T-helper 2 cell treated with Interferon-gamma antibody and Interleukin-4, amounts not matched to agents 5 μg/mL and 100 μg/mL, for 36 hours (primary cell): ENCODE measurements at regions not wholly inside any gene's neighbourhood (a gene's known extent, or its start where the extent isn't known, plus 50 kb on each side); places are given as distances from the start of the nearest gene placed in this dataset.

ENCODE experiments used
- DNase-seq: peaks from one replicate; pipeline ENCODE4 v3.0.0; 2021; ENCODE audit warnings: low spot score
- H3K27ac Mint-ChIP-seq: one replicate; pipeline ENCODE4 v1.8.0; 2021; ENCODE audit warnings: mild to moderate bottlenecking, mixed read lengths
- H3K27me3 Mint-ChIP-seq: one replicate; pipeline ENCODE4 v1.8.0; 2021; ENCODE audit warnings: low read depth, mixed read lengths
- H3K36me3 Mint-ChIP-seq: one replicate; pipeline ENCODE4 v1.8.0; 2021; ENCODE audit warnings: low read depth, mixed read lengths
- H3K4me1 Mint-ChIP-seq: one replicate; pipeline ENCODE4 v1.8.0; 2021; ENCODE audit warnings: low read depth, mixed read lengths
- H3K4me3 Mint-ChIP-seq: one replicate; pipeline ENCODE4 v1.8.0; 2022; ENCODE audit warnings: mild to moderate bottlenecking, moderate library complexity, mixed read lengths
- H3K9me3 Mint-ChIP-seq: one replicate; pipeline ENCODE4 v1.8.0; 2021; ENCODE audit warnings: mixed read lengths

DNA sequence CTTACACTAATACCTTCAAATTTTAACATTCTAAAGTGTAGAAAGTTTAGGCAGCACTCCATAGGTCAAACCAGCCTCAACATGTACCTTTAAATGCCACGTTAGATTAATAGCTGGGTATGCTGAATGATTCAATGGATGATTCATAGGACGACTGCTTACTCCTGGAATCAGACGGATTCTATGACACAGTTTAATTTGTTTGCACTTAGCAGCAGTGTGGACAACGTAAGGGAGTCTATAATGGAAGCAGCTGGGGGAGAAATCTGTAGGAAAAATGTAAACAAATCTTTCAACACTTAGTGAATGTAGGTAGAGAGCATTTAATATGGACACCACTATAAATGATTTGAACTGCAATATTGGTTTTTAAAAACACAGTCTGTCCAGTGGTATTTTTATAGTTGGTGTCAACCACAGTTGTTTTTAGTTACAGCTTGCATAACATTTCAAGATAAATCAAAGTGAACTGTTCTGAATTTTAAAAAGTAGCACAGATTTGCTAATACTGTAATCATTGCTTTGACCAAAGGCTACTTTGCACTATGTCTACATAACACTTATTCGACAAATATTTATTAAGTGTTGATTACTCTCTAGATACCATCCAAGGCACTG, 701.5 kb upstream of the MEF2C start:
- no peak for DNase-seq
- Mint-ChIP-seq H3K4me3 (no peak overlapping the region), H3K27ac (no peak overlapping the region), H3K36me3 (no peaks in the 10 kb centered on the region), H3K27me3 (no peaks in the 10 kb centered on the region), H3K4me1 (no peaks in the 10 kb centered on the region), H3K9me3 (no peaks in the 10 kb centered on the region)

DNA sequence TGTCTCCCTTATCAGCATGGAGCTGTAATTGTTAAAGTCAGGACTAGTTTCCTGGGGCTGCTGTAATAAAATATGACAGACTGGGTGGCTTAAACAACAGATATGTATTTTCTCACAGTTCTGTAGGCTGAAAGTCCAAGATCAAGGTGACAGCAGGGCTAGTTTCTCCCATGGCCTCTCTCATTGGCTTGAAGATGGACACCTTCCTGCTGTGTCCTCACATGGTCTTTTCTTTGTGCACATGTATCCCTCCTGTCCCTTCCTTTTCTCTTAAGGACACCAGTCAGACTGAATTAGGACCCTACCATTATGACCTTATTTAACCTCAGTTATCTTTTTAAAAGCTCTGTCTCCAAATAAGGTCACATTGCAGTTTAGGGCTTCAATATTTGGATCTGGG, 700.5 kb upstream of the MEF2C start:
- Mint-ChIP-seq H3K4me1 (no peaks in the 10 kb centered on the region), H3K27ac (no peak overlapping the region), H3K36me3 (no peaks in the 10 kb centered on the region), H3K27me3 (no peaks in the 10 kb centered on the region), H3K4me3 (no peak overlapping the region), H3K9me3 (no peaks in the 10 kb centered on the region)
- no peak for DNase-seq

DNA sequence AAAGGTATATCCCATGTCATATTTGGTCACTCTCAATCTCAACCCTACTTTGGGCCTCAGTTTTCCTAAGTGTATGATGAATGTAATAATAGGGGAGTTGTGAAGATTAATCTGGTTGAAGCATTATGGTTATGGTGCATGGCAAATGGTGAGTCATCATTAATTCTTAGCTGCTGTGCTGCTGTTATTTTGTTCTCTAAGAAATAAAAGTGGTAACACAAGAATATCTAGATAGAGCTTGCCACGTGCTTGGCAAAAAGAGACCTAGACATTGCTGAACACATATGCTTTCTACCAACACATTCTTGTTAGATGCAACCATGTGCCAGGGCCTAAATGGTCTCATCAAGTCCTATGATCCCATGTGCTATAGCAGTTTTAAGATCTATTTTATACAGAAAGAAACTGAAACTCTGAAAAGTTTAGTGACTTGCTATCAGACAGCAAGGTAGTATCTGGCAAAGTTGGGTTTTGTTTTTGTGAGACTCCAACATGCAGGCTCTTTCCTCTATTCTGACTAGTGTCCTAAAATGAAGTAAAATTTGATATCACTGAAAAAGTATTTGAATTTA, 699.9 kb upstream of the MEF2C start:
- no peak for DNase-seq
- Mint-ChIP-seq H3K27me3 (no peaks in the 10 kb centered on the region), H3K9me3 (no peaks in the 10 kb centered on the region), H3K27ac (no peak overlapping the region), H3K36me3 (no peaks in the 10 kb centered on the region), H3K4me3 (no peak overlapping the region), H3K4me1 (no peaks in the 10 kb centered on the region)

DNA sequence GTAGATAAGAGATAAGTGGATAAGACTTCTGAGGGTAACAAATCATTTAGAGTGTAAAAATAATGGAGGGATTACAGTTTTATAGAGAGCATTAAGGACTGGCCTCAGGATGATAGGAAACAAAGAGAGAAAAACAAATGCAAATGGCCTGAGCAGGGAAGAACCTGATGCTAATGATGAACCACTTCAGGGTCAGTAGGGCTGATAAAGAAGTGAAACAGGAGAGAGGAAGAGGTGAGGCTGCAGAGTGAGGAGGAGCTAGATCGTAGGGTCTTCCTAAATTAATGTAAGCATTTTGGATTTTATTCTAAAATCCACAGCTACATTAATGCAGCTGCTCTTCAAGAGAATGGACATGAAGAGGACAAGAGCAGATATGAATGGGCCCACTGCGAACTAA, 698.0 kb upstream of the MEF2C start:
- Mint-ChIP-seq H3K9me3 (no peaks in the 10 kb centered on the region), H3K27me3 (no peaks in the 10 kb centered on the region), H3K36me3 (no peaks in the 10 kb centered on the region), H3K27ac (no peak overlapping the region), H3K4me3 (no peak overlapping the region), H3K4me1 (no peaks in the 10 kb centered on the region)
- no peak for DNase-seq

DNA sequence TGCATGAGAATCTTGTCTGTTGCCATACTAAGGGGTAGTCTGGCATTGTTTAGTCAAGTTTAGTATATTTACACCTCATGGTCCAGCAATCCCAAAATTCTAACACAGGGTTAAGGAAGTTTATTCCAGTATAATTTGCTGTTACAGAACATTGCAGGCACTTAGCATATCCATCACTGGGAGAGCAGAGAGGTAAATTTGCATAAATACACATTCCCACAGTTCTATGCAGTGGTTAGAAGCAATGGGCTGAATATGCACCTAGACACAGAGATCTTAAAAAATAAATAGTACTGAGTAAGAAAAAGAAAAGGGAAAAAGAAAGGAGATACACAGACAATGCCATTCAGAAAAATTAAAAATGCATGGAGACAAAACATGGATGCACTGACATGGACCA, 692.3 kb upstream of the MEF2C start:
- no peaks in the 10 kb centered on the region for H3K9me3 Mint-ChIP-seq
- DNase-seq, result no peak
- H3K27me3 Mint-ChIP-seq, result no peaks in the 10 kb centered on the region

DNA sequence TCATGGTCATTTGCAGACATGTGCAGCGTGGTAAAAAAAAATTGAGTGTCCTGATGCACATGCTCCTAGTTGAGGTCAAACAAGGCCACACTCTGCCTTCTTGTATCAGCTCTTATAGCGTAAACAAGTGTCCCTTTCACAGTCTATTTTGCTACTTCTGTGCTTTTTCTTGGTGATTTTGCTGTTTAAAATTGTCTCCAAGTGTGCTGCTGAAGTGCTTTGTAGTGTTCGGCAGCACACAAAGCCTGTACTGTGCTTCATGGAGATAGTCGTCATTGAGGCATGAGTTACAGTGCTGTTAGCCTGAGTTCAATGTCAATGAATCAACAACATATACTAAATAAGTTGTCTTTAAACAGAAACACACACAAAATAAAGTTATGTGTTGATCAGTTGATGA, 690.4 kb upstream of the MEF2C start:
- DNase-seq, result no peak
- Mint-ChIP-seq H3K27me3 (no peaks in the 10 kb centered on the region), H3K4me3 (no peak overlapping the region), H3K36me3 (no peaks in the 10 kb centered on the region), H3K4me1 (no peaks in the 10 kb centered on the region), H3K27ac (no peak overlapping the region), H3K9me3 (no peaks in the 10 kb centered on the region)

More for the DNA sequence above, 692.3 kb upstream of the MEF2C start:
- Mint-ChIP-seq H3K36me3 (no peaks in the 10 kb centered on the region), H3K4me1 (no peaks in the 10 kb centered on the region), H3K27ac (no peak overlapping the region), H3K4me3 (no peak overlapping the region)

DNA sequence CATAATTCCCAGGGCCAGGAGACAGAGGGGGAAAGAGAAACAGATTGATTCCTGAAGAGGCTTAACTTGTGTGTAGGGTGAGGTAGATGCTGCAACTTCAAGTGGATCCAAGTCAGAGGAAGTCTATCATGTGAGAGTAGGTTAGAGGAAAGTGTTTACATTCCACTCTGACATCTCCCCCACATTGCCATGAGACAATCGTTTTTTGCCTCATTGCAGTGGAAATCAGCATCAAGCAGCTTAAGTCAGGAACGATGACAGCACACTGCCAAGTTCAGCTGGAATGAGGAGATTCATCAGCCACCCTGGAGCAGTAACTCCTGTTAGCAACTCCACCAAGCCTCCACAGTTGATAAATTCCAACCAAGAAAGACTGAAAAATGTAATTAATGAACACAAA, 689.7 kb upstream of the MEF2C start:
- H3K36me3 Mint-ChIP-seq, result no peaks in the 10 kb centered on the region
- H3K4me1 Mint-ChIP-seq, result no peaks in the 10 kb centered on the region
- H3K9me3 Mint-ChIP-seq, result no peaks in the 10 kb centered on the region
- H3K27me3 Mint-ChIP-seq, result no peaks in the 10 kb centered on the region
- H3K4me3 Mint-ChIP-seq, result no peak overlapping the region
- no peak for DNase-seq
- H3K27ac Mint-ChIP-seq, result no peak overlapping the region

DNA sequence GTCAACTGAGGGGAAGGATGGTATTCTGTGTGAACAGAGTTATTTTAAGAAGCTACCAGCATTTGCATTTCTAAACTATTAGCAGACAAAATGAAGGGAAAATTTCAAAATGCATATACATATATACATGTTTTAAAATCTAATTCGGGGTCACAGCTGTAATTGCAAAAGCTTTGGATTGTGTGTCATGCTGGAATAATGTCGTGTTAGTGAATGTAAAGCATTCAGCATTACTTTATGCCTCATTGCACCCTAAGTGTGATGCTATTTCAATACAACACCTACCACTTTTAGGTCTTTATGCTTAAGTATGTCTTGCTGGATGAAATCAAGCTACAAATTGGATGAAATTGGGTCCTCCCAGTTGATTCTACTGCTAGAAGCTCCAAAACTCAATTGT, 687.6 kb upstream of the MEF2C start:
- Mint-ChIP-seq H3K9me3 (no peaks in the 10 kb centered on the region), H3K27ac (no peak overlapping the region), H3K4me3 (no peak overlapping the region), H3K27me3 (no peaks in the 10 kb centered on the region), H3K4me1 (no peaks in the 10 kb centered on the region), H3K36me3 (no peaks in the 10 kb centered on the region)
- DNase-seq, result no peak

DNA sequence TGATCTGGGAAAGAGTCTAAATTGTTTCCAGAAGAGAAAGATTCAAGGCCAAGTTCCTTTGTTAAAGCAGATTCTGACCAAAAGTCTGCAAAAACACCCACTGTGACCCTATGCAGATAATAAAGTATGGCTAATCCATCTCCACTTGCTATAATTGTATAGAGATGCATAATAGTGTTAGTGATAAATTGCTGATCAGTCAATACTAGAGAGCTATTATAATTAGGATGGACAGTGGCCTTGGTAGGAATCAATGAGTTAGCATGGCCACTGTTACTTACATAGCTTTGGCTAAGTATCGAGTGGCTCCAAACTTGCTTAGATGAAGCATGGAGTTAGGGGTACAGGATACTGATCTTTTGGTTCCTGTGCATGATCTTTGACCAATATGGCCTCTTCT, 683.4 kb upstream of the MEF2C start:
- no peaks in the 10 kb centered on the region for H3K9me3 Mint-ChIP-seq

DNA sequence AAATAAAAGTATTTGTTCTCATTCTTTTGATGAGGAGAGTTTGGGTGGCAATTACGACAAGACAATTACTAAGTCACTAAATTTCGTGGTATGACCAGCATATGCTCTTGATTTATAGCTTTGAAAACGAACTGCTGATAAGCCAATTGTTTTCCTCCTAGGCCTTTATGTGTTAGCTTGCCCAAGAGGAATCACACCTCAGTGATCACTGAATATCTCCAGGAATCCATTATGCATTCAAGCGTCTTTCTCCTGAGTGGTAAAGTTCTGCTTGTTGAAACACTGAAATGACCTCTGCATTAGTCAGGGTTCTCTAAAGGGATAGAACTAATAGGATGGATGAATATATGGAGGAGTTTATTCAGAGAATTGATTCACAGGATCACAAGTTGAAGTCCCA, 677.7 kb upstream of the MEF2C start:
- no peaks in the 10 kb centered on the region for H3K4me1 Mint-ChIP-seq
- DNase-seq, result no peak
- no peaks in the 10 kb centered on the region for H3K27me3 Mint-ChIP-seq
- no peaks in the 10 kb centered on the region for H3K9me3 Mint-ChIP-seq
- no peak overlapping the region for H3K4me3 Mint-ChIP-seq
- no peak overlapping the region for H3K27ac Mint-ChIP-seq
- no peaks in the 10 kb centered on the region for H3K36me3 Mint-ChIP-seq

More for the DNA sequence above, 683.4 kb upstream of the MEF2C start:
- DNase-seq, result no peak
- Mint-ChIP-seq H3K4me1 (no peaks in the 10 kb centered on the region), H3K4me3 (no peak overlapping the region), H3K27ac (no peak overlapping the region), H3K27me3 (no peaks in the 10 kb centered on the region), H3K36me3 (no peaks in the 10 kb centered on the region)

DNA sequence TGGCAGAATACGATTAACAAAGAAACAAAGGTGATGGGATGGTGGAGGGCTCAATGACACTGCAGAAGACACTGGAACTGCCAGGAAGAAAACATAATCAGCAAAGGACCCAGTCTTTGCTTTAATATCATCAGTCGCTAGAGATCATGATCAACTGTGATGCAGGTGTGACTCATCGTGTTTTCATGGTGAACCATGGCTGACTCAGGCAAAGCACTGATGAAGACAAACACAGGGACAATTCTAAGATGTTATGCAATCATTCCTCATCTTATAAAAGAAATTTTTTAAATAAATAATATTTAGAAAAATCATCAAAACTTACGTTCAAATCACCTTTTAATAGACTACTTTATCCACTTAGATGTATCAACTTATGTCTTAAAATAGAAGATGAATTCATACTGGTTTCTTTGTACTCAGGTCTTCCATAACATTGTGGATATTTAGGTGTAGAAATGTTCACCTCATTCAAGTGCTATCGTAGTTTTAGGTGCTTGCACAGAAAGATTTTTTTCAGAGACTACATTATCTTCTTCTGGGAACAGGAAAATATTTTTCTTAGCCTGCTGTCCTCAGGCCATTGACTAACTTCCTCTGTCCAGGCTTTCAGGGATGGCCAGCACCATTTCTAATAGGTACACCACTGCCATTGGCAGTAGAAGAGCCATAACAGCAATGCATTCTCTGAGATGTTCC, 673.4 kb upstream of the MEF2C start:
- no peak overlapping the region for H3K27ac Mint-ChIP-seq
- no peaks in the 10 kb centered on the region for H3K4me1 Mint-ChIP-seq
- no peaks in the 10 kb centered on the region for H3K9me3 Mint-ChIP-seq
- no peaks in the 10 kb centered on the region for H3K27me3 Mint-ChIP-seq
- DNase-seq, result no peak
- H3K36me3 Mint-ChIP-seq, result no peaks in the 10 kb centered on the region
- no peak overlapping the region for H3K4me3 Mint-ChIP-seq

DNA sequence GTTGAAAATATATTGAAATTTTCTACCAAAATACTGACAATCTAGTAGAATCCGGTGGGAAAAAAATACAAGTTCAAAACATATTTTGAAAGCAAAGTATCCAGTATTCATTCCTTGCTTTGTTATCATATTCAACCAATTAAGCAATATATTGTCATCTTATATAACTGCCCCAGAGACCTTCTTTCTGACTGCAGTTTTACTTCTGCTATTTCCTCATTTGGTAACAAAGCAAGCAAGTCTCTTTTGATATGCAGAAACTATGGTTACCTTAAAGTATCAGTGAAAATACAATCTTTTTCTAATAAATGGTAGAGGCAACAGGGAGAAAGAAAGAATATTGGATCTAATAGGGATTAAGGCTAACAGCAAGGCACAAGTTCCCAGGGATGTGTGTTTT, 663.7 kb upstream of the MEF2C start:
- Mint-ChIP-seq H3K4me1 (no peaks in the 10 kb centered on the region), H3K27ac (no peak overlapping the region), H3K9me3 (no peaks in the 10 kb centered on the region), H3K27me3 (no peaks in the 10 kb centered on the region), H3K36me3 (no peaks in the 10 kb centered on the region), H3K4me3 (no peak overlapping the region)
- DNase-seq, result no peak

DNA sequence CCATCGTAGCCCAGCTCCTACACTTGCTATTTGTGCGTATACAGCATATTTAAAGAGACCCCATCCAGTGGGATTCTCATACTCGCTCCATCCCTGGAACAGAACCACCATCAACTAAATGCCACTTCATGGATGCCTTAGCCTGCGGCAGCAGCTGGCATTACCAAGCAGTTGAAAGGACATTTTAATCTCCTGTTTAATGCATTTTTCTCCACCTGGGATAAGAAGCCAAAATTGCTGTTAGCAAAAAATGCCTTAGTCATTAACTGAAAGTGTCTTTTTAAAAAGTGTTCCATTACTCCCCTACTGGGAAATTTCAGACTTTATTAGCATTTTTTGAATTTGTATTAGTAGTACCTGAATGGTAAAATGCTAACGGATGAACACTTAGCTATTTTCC, 662.6 kb upstream of the MEF2C start:
- Mint-ChIP-seq H3K4me1 (no peaks in the 10 kb centered on the region), H3K9me3 (no peaks in the 10 kb centered on the region), H3K27ac (no peak overlapping the region), H3K27me3 (no peaks in the 10 kb centered on the region), H3K36me3 (no peaks in the 10 kb centered on the region), H3K4me3 (no peak overlapping the region)
- no peak for DNase-seq

DNA sequence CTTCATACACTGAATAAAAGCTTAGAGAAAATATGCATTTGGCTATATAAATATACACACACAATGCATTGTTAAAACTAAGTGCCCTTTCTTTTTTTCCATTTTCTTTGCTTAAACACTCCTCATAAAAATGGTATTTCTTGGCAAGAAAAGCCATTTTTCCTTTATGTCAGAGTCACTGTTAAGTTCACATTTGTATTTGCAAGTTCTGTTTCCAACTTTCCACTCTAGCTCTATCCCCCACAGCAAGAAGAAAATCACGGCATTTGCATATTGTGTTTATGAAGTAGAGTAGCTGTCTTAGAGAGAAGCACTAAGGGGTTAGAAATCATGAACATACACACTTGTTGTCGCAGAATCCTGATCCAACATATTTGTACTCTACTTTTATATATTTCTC, 662.1 kb upstream of the MEF2C start:
- no peak for DNase-seq
- H3K36me3 Mint-ChIP-seq, result no peaks in the 10 kb centered on the region
- no peaks in the 10 kb centered on the region for H3K9me3 Mint-ChIP-seq
- no peak overlapping the region for H3K27ac Mint-ChIP-seq
- no peaks in the 10 kb centered on the region for H3K27me3 Mint-ChIP-seq
- no peak overlapping the region for H3K4me3 Mint-ChIP-seq
- no peaks in the 10 kb centered on the region for H3K4me1 Mint-ChIP-seq

DNA sequence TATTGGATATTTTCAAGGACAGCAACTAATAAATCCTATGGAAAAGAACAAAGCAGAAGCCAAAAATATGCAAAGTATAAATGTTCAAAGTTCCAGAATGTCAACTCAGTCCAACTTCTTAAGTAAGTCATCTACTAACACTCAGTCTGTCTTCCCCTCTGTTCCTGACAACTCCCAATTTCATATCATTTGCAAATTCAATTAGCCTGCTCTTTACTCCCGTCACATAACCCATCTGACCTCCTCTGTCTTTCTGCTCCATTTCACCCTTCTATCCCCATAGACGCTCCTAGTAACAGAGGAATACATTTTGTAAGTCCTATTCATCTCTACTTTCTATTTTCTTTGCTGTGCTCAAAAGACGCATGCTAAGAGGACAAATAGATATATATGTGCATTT, 659.8 kb upstream of the MEF2C start:
- Mint-ChIP-seq H3K27ac (no peak overlapping the region), H3K9me3 (no peaks in the 10 kb centered on the region), H3K36me3 (no peaks in the 10 kb centered on the region), H3K4me1 (no peaks in the 10 kb centered on the region), H3K4me3 (no peak overlapping the region), H3K27me3 (no peaks in the 10 kb centered on the region)
- DNase-seq, result no peak
